GM23338 (cell line): ENCODE measurements at regions not wholly inside any gene's neighbourhood (a gene's known extent, or its start where the extent isn't known, plus 50 kb on each side); places are given as distances from the start of the nearest gene placed in this dataset.
A peak's percentile ranks its signal among the peaks of the same experiment; 100 is the strongest.

Experiments used
- ATAC-seq: fragments of 200-7000 bp; cut with Tn5 transposase; 3 replicates; pipeline ENCODE4 v1.9.1; 2020
- DNase-seq: peaks from one replicate; pipeline ENCODE4 v3.0.0-alpha.2; 2015; ENCODE audit warnings: low spot score
- H2AFZ ChIP-seq: fragments of 200-600 bp; sonication (generic); 2 replicates; pipeline ENCODE4 v1.8.0; 2016; ENCODE audit warnings: antibody characterized with exemption, mild to moderate bottlenecking, moderate library complexity
- H3F3A ChIP-seq: fragments of 200-600 bp; sonication (generic); replicated peaks from 2 replicates; pipeline ENCODE4 v1.8.0; 2017; ENCODE audit warnings: antibody characterized with exemption, mixed run types, low read depth
- H3K27ac ChIP-seq: fragments of 200-600 bp; sonication (generic); 2 replicates; pipeline ENCODE4 v1.6.1; 2016; ENCODE audit warnings: low read depth
- H3K27me3 ChIP-seq: fragments of 200-600 bp; sonication (generic); 2 replicates; pipeline ENCODE4 v1.8.0; 2016; ENCODE audit warnings: mild to moderate bottlenecking, mixed run types, moderate library complexity; ENCODE audit not compliant: insufficient read depth
- H3K36me3 ChIP-seq: fragments of 200-600 bp; sonication (generic); 2 replicates; pipeline ENCODE4 v1.8.0; 2016; ENCODE audit warnings: mild to moderate bottlenecking; ENCODE audit not compliant: insufficient read depth
- H3K4me1 ChIP-seq: fragments of 200-600 bp; sonication (generic); 2 replicates; pipeline ENCODE4 v1.8.0; 2016; ENCODE audit warnings: mild to moderate bottlenecking, moderate library complexity; ENCODE audit not compliant: insufficient read depth
- H3K4me2 ChIP-seq: fragments of 200-600 bp; sonication (generic); 2 replicates; pipeline ENCODE4 v1.7.1; 2017; ENCODE audit warnings: mixed run types
- H3K4me3 ChIP-seq: fragments of 200-600 bp; sonication (generic); 2 replicates; pipeline ENCODE4 v1.6.1; 2016; ENCODE audit warnings: mixed run types
- H3K79me2 ChIP-seq: fragments of 200-600 bp; sonication (generic); replicated peaks from 2 replicates; pipeline ENCODE4 v1.8.0; 2017; ENCODE audit warnings: mild to moderate bottlenecking; ENCODE audit not compliant: insufficient read depth
- H3K9me2 ChIP-seq: fragments of 200-600 bp; sonication (generic); 2 replicates; pipeline ENCODE4 v1.8.0; 2017; ENCODE audit not compliant: insufficient read depth
- H4K20me1 ChIP-seq: fragments of 200-600 bp; sonication (generic); replicated peaks from 2 replicates; pipeline ENCODE4 v1.8.0; 2017; ENCODE audit warnings: mild to moderate bottlenecking; ENCODE audit not compliant: insufficient read depth
- H3K27ac Mint-ChIP-seq: 2 replicates; pipeline ENCODE4 v1.8.0; 2020; ENCODE audit warnings: inconsistent platforms, mild to moderate bottlenecking, moderate library complexity, mixed read lengths
- H3K27me3 Mint-ChIP-seq: 3 replicates; pipeline ENCODE4 v1.8.0; 2022; ENCODE audit warnings: low read depth, mild to moderate bottlenecking, moderate library complexity, mixed read lengths, inconsistent platforms; ENCODE audit not compliant: insufficient read depth, poor library complexity
- H3K36me3 Mint-ChIP-seq: 3 replicates; pipeline ENCODE4 v1.8.0; 2021; ENCODE audit warnings: low read depth, mild to moderate bottlenecking, inconsistent platforms, moderate library complexity, mixed read lengths
- H3K4me1 Mint-ChIP-seq: 3 replicates; pipeline ENCODE4 v1.8.0; 2020; ENCODE audit warnings: mild to moderate bottlenecking, inconsistent platforms, mixed read lengths
- H3K4me3 Mint-ChIP-seq: 3 replicates; pipeline ENCODE4 v1.8.0; 2021; ENCODE audit warnings: moderate library complexity, mild to moderate bottlenecking, inconsistent platforms, mixed read lengths
- H3K9me3 Mint-ChIP-seq: 3 replicates; pipeline ENCODE4 v1.8.0; 2020; ENCODE audit warnings: moderate library complexity, mild to moderate bottlenecking, inconsistent platforms, mixed read lengths
- CREB1 ChIP-seq: fragments of 250-450 bp; sonication (Bioruptor Pico); IDR thresholded peaks from 2 replicates; pipeline ENCODE4 v1.5.0; 2020; ENCODE audit warnings: low read depth, mild to moderate bottlenecking, moderate library complexity
- ETS1 ChIP-seq: IDR thresholded peaks from 2 replicates; pipeline ENCODE4 v1.6.1; 2016; ENCODE audit warnings: antibody characterized with exemption
- EZH2phosphoT487 ChIP-seq: fragments of 200-600 bp; sonication (generic); IDR thresholded peaks from one replicate; pipeline ENCODE4 v1.8.1; 2018; ENCODE audit warnings: antibody characterized with exemption; ENCODE audit not compliant: unreplicated experiment
- JUNB ChIP-seq: IDR thresholded peaks from one replicate; pipeline ENCODE4 v1.6.1; 2016; ENCODE audit warnings: antibody characterized with exemption; ENCODE audit not compliant: unreplicated experiment
- NANOG ChIP-seq: IDR thresholded peaks from 2 replicates; pipeline ENCODE4 v1.6.1; 2016; ENCODE audit warnings: antibody characterized with exemption, borderline replicate concordance
- POLR2AphosphoS5 ChIP-seq: IDR thresholded peaks from 2 replicates; pipeline ENCODE4 v1.6.1; 2016; ENCODE audit warnings: antibody characterized with exemption, low read depth
- STAT1 ChIP-seq: IDR thresholded peaks from one replicate; pipeline ENCODE4 v1.6.1; 2016; ENCODE audit warnings: antibody characterized with exemption; ENCODE audit not compliant: unreplicated experiment
- ZNF114 ChIP-seq: fragments of 250-450 bp; sonication (Bioruptor Pico); IDR thresholded peaks from 2 replicates; pipeline ENCODE4 v1.5.0; 2020; ENCODE audit warnings: mild to moderate bottlenecking, moderate library complexity
- ZNF331 ChIP-seq: fragments of 250-450 bp; sonication (Bioruptor Pico); IDR thresholded peaks from 2 replicates; pipeline ENCODE4 v1.5.0; 2020; ENCODE audit warnings: low read depth, mild to moderate bottlenecking, moderate library complexity
- ZNF462 ChIP-seq: fragments of 250-450 bp; sonication (Bioruptor Pico); IDR thresholded peaks from 2 replicates; pipeline ENCODE4 v1.5.0; 2020; ENCODE audit warnings: mild to moderate bottlenecking, moderate library complexity
- TF ChIP-seq, protein P1 (sequence below): IDR thresholded peaks from one replicate; pipeline ENCODE4 v1.6.1; 2018; ENCODE audit warnings: antibody characterized with exemption; ENCODE audit not compliant: unreplicated experiment

DNA sequence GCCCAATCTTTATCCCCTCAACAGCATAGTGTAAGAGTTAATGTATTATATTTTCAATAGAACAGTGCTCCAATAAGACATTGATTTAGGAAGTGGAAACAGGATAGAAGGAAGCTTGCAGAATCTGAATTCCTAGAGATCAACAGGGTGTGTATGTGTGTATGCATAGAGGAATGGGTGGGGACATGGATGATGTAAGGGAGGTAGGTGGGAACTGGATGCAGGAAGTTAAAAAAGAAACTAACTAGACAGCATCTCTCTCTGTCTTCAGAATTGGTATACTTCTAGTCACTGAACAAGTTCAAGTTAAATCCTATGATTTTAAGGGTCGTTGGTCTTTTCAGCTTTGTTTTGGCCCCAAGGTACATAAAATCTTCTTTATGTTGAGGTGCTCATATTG is 196.6 kb downstream of the PMAIP1 start:
- no peak overlapping the region for H3K27ac ChIP-seq
- H2AFZ ChIP-seq, result no peak overlapping the region
- no peaks in the 10 kb centered on the region for H3F3A ChIP-seq
- no peaks in the 10 kb centered on the region for H3K9me2 ChIP-seq
- H3K27ac Mint-ChIP-seq, result 0 out of 2 replicates have a peak overlapping the region, but pooled peaks have one; percentile 8
- no peak overlapping the region for H3K4me2 ChIP-seq
- H3K4me1 Mint-ChIP-seq, result no peaks in the 10 kb centered on the region
- H3K27me3 Mint-ChIP-seq, result no peaks in the 10 kb centered on the region
- no peak overlapping the region for H3K4me3 ChIP-seq
- H3K4me1 ChIP-seq, result no peaks in the 10 kb centered on the region
- no peaks in the 10 kb centered on the region for H3K36me3 ChIP-seq
- no peaks in the 10 kb centered on the region for H3K36me3 Mint-ChIP-seq
- no peak overlapping the region for H3K4me3 Mint-ChIP-seq
- ATAC-seq, result no peak
- H3K27me3 ChIP-seq, result no peaks in the 10 kb centered on the region
- no peaks in the 10 kb centered on the region for H4K20me1 ChIP-seq
- no peaks in the 10 kb centered on the region for H3K79me2 ChIP-seq
- H3K9me3 Mint-ChIP-seq, result peaks cover 10% of the 10 kb centered on the region; the same call in 2 of the 3 replicates
- TF ChIP-seq ZNF331 (CRISPR knock-in tag) (no peak), EZH2phosphoT487 (no peak), ZNF462 (CRISPR knock-in tag) (no peak), ZNF114 (CRISPR knock-in tag) (no peak), CREB1 (CRISPR knock-in tag) (no peak), ETS1 (no peak), STAT1 (no peak), POLR2AphosphoS5 (no peak), JUNB (no peak), NANOG (no peak)
- TF ChIP-seq, protein P1, sequence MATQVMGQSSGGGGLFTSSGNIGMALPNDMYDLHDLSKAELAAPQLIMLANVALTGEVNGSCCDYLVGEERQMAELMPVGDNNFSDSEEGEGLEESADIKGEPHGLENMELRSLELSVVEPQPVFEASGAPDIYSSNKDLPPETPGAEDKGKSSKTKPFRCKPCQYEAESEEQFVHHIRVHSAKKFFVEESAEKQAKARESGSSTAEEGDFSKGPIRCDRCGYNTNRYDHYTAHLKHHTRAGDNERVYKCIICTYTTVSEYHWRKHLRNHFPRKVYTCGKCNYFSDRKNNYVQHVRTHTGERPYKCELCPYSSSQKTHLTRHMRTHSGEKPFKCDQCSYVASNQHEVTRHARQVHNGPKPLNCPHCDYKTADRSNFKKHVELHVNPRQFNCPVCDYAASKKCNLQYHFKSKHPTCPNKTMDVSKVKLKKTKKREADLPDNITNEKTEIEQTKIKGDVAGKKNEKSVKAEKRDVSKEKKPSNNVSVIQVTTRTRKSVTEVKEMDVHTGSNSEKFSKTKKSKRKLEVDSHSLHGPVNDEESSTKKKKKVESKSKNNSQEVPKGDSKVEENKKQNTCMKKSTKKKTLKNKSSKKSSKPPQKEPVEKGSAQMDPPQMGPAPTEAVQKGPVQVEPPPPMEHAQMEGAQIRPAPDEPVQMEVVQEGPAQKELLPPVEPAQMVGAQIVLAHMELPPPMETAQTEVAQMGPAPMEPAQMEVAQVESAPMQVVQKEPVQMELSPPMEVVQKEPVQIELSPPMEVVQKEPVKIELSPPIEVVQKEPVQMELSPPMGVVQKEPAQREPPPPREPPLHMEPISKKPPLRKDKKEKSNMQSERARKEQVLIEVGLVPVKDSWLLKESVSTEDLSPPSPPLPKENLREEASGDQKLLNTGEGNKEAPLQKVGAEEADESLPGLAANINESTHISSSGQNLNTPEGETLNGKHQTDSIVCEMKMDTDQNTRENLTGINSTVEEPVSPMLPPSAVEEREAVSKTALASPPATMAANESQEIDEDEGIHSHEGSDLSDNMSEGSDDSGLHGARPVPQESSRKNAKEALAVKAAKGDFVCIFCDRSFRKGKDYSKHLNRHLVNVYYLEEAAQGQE, result no peak
- DNase-seq, result no peak
